Astrocyte (in vitro differentiated cells and primary cell): ENCODE measurements at regions not wholly inside any gene's neighbourhood (a gene's known extent, or its start where the extent isn't known, plus 50 kb on each side); places are given as distances from the start of the nearest gene placed in this dataset.
A peak's percentile ranks its signal among the peaks of the same experiment; 100 is the strongest.

Experiments used
- DNase-seq: peaks from one replicate; pipeline ENCODE4 v3.0.0-alpha.2; 2010; ENCODE audit warnings: low read depth
- FAIRE-seq: peaks from 2 replicates; lab custom pipeline; 2011; peaks lifted over from hg19 to GRCh38; lab: Jason Lieb, UNC
- H2AFZ ChIP-seq: 2 replicates; pipeline ENCODE4 v1.6.0; 2012; ENCODE audit warnings: low read depth, low read length, inconsistent platforms
- H3K27ac ChIP-seq: 2 replicates; pipeline ENCODE4 v1.5.1; 2011; ENCODE audit warnings: low read depth, low read length, inconsistent platforms
- H3K27me3 ChIP-seq: 2 replicates; pipeline ENCODE4 v1.6.0; 2011; ENCODE audit warnings: low read length, inconsistent platforms; ENCODE audit not compliant: insufficient read depth
- H3K36me3 ChIP-seq: 2 replicates; pipeline ENCODE4 v1.5.1; 2011; ENCODE audit warnings: low read length, inconsistent platforms; ENCODE audit not compliant: insufficient read depth
- H3K4me1 ChIP-seq: 2 replicates; pipeline ENCODE4 v1.5.1; 2011; ENCODE audit warnings: low read length, inconsistent platforms; ENCODE audit not compliant: insufficient read depth
- H3K4me2 ChIP-seq: 2 replicates; pipeline ENCODE4 v1.6.0; 2012; ENCODE audit warnings: low read length, inconsistent platforms
- H3K4me3 ChIP-seq: 2 replicates; pipeline ENCODE4 v1.5.1; 2011; ENCODE audit warnings: low read depth, mild to moderate bottlenecking, low read length, inconsistent platforms; ENCODE audit not compliant: insufficient read depth
- H3K79me2 ChIP-seq: 2 replicates; pipeline ENCODE4 v1.6.0; 2012; ENCODE audit warnings: mild to moderate bottlenecking, low read length, inconsistent platforms; ENCODE audit not compliant: insufficient read depth
- H3K9ac ChIP-seq: 2 replicates; pipeline ENCODE4 v1.6.0; 2012; ENCODE audit warnings: mild to moderate bottlenecking, low read length, inconsistent platforms
- H3K9me3 ChIP-seq: 2 replicates; pipeline ENCODE4 v1.5.1; 2012; ENCODE audit warnings: low read depth, mild to moderate bottlenecking, low read length, inconsistent platforms; ENCODE audit not compliant: insufficient read depth
- H4K20me1 ChIP-seq: 2 replicates; pipeline ENCODE4 v1.6.0; 2012; ENCODE audit warnings: low read length, inconsistent platforms; ENCODE audit not compliant: insufficient read depth
- H3K27ac Mint-ChIP-seq: one replicate; pipeline ENCODE4 v1.8.0; 2021; ENCODE audit warnings: mild to moderate bottlenecking, mixed read lengths; ENCODE audit not compliant: unreplicated experiment
- H3K27me3 Mint-ChIP-seq: one replicate; pipeline ENCODE4 v1.8.0; 2021; ENCODE audit warnings: low read depth, mixed read lengths; ENCODE audit not compliant: unreplicated experiment
- H3K36me3 Mint-ChIP-seq: one replicate; pipeline ENCODE4 v1.8.0; 2021; ENCODE audit warnings: low read depth, mixed read lengths; ENCODE audit not compliant: unreplicated experiment
- H3K4me1 Mint-ChIP-seq: one replicate; pipeline ENCODE4 v1.8.0; 2021; ENCODE audit warnings: low read depth, mixed read lengths; ENCODE audit not compliant: unreplicated experiment
- H3K4me3 Mint-ChIP-seq: one replicate; pipeline ENCODE4 v1.8.0; 2021; ENCODE audit warnings: mild to moderate bottlenecking, moderate library complexity, mixed read lengths; ENCODE audit not compliant: unreplicated experiment
- H3K9me3 Mint-ChIP-seq: one replicate; pipeline ENCODE4 v1.8.0; 2021; ENCODE audit warnings: mild to moderate bottlenecking, mixed read lengths; ENCODE audit not compliant: unreplicated experiment
- CTCF ChIP-seq: IDR thresholded peaks from 2 replicates; pipeline ENCODE4 v1.5.1; 2011; ENCODE audit warnings: low read depth, mild to moderate bottlenecking, inconsistent platforms, low read length, moderate library complexity; ENCODE audit not compliant: insufficient read depth
- EZH2 ChIP-seq: IDR thresholded peaks from 2 replicates; pipeline ENCODE4 v1.6.1; 2012; ENCODE audit warnings: mild to moderate bottlenecking, low read length, inconsistent platforms; ENCODE audit not compliant: insufficient read depth

GRCh38 chr9:7899753-7900152, 100.2 kb upstream of the DMAC1 start:
- no peak overlapping the region for H2AFZ ChIP-seq
- H3K9me3 Mint-ChIP-seq = no peaks in the 10 kb centered on the region
- no peak overlapping the region for H3K27ac Mint-ChIP-seq
- no peaks in the 10 kb centered on the region for H3K9me3 ChIP-seq
- peaks cover 7% of the 10 kb centered on the region for H3K27me3 Mint-ChIP-seq
- no peaks in the 10 kb centered on the region for H4K20me1 ChIP-seq
- H3K79me2 ChIP-seq = no peaks in the 10 kb centered on the region
- TF ChIP-seq EZH2 (no peak), CTCF (no peak)
- no peak for DNase-seq
- no peak overlapping the region for H3K27ac ChIP-seq
- no peak overlapping the region for H3K4me3 ChIP-seq
- FAIRE-seq = no peak
- H3K9ac ChIP-seq = no peak overlapping the region
- H3K4me2 ChIP-seq = no peak overlapping the region
- H3K27me3 ChIP-seq = no peaks in the 10 kb centered on the region
- peaks cover 7% of the 10 kb centered on the region for H3K4me1 ChIP-seq
- H3K4me1 Mint-ChIP-seq = no peaks in the 10 kb centered on the region
- H3K36me3 ChIP-seq = no peaks in the 10 kb centered on the region
- no peaks in the 10 kb centered on the region for H3K36me3 Mint-ChIP-seq
- H3K4me3 Mint-ChIP-seq = no peak overlapping the region

GRCh38 chr9:7894231-7894630, 94.7 kb upstream of the DMAC1 start:
- Histone ChIP-seq H2AFZ (no peak overlapping the region), H3K27me3 (no peaks in the 10 kb centered on the region), H3K9ac (no peak overlapping the region), H4K20me1 (no peaks in the 10 kb centered on the region), H3K27ac (no peak overlapping the region), H3K4me3 (no peak overlapping the region), H3K79me2 (no peaks in the 10 kb centered on the region), H3K4me1 (no peaks in the 10 kb centered on the region), H3K4me2 (no peak overlapping the region), H3K9me3 (no peaks in the 10 kb centered on the region), H3K36me3 (no peaks in the 10 kb centered on the region)
- Mint-ChIP-seq H3K9me3 (no peaks in the 10 kb centered on the region), H3K36me3 (no peaks in the 10 kb centered on the region), H3K4me1 (no peaks in the 10 kb centered on the region), H3K4me3 (no peak overlapping the region), H3K27me3 (peaks cover 7% of the 10 kb centered on the region), H3K27ac (no peak overlapping the region)
- TF ChIP-seq CTCF = no peak
- TF ChIP-seq EZH2 = no peak
- DNase-seq (no peak), FAIRE-seq (no peak)

- Histone ChIP-seq H3K4me2 (peak overlapping the region; percentile 30), H3K36me3 (no peaks in the 10 kb centered on the region), H3K79me2 (no peaks in the 10 kb centered on the region), H4K20me1 (no peaks in the 10 kb centered on the region), H3K27ac (no peak overlapping the region), H3K9me3 (no peaks in the 10 kb centered on the region), H3K9ac (no peak overlapping the region), H3K4me1 (no peaks in the 10 kb centered on the region), H3K4me3 (no peak overlapping the region), H2AFZ (no peak overlapping the region), H3K27me3 (no peaks in the 10 kb centered on the region)
- TF ChIP-seq CTCF (no peak), EZH2 (no peak)
- Mint-ChIP-seq H3K36me3 (no peaks in the 10 kb centered on the region), H3K4me1 (no peaks in the 10 kb centered on the region), H3K4me3 (no peak overlapping the region), H3K9me3 (no peaks in the 10 kb centered on the region), H3K27me3 (peaks cover 4% of the 10 kb centered on the region), H3K27ac (no peak overlapping the region)
- no peak for DNase-seq
- FAIRE-seq = no peak
These were observed 93.4 kb upstream of the DMAC1 start for GRCh38 chr9:7892975-7893374.
